ENCODE measurements at regions not wholly inside any gene's neighbourhood (a gene's known extent, or its start where the extent isn't known, plus 50 kb on each side); places are given as distances from the start of the nearest gene placed in this dataset.

- H3K4me3 ChIP-seq (ENCODE audit: low read length): no peak overlapping the region
- H3K4me2 ChIP-seq (ENCODE audit: low read length): no peak overlapping the region
- H3K9me3 ChIP-seq (replicated peaks; ENCODE audit: low read length): no peaks in the 10 kb centered on the region
- no peak overlapping the region for H3K9ac ChIP-seq (ENCODE audit: low read depth, low read length)
- H3K4me1 ChIP-seq (ENCODE audit: control insufficient read depth, insufficient read depth, low read length): peaks cover 12% of the 10 kb centered on the region
- peaks cover 45% of the 10 kb centered on the region for H3K27me3 ChIP-seq (ENCODE audit: control insufficient read depth, insufficient read depth, low read length)
- no peaks in the 10 kb centered on the region for H3K36me3 ChIP-seq (ENCODE audit: insufficient read depth, low read length)
These were observed 99.3 kb upstream of the PMEPA1 start for GRCh38 chr20:57809149-57809548.

DNA sequence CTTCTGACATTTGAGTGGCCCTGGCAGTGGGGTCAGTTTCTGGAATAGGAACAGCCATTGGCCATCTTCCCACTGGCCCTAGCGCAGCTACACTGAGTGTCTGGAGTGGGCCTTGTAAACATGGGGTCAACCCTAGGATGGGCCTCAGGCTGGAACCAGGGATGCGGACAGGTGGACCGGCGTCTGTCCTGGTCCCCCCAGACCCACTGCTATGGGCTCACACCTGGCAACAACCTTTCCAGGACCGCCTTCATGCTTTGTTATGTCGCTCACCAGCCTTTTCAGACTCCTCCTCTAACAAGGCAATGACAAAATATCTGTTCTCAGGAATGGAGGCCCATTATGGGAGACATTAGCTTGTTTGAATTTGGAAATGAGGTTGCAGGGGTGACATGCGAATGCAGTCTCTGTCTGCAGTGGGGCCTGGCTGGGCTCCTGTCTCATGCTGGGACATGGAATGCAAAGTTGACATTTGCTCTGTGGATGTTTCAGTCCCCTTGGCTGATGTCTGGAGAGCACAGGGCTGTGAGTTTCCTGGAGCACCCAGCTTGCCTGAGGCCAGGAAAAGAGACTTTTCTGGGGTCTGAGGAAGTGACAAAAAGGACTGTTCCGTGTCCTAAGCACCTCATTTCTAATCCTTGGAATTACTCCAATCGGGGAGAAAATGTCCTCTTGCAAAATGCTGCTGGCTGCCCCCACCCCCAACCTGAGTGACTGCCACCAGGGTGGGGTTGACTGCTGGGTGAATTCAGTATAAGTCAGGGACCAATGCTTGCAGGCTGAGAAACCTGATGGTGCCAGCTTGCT, 98.7 kb upstream of the PMEPA1 start:
- H3K36me3 ChIP-seq (ENCODE audit: insufficient read depth, low read length): no peaks in the 10 kb centered on the region
- peaks cover 50% of the 10 kb centered on the region for H3K27me3 ChIP-seq (ENCODE audit: control insufficient read depth, insufficient read depth, low read length)
- H3K4me3 ChIP-seq (ENCODE audit: low read length): no peak overlapping the region
- peaks cover 12% of the 10 kb centered on the region for H3K4me1 ChIP-seq (ENCODE audit: control insufficient read depth, insufficient read depth, low read length)
- H3K9me3 ChIP-seq (replicated peaks; ENCODE audit: low read length): no peaks in the 10 kb centered on the region
- H3K9ac ChIP-seq (ENCODE audit: low read depth, low read length): no peak overlapping the region
- H3K4me2 ChIP-seq (ENCODE audit: low read length): no peak overlapping the region

DNA sequence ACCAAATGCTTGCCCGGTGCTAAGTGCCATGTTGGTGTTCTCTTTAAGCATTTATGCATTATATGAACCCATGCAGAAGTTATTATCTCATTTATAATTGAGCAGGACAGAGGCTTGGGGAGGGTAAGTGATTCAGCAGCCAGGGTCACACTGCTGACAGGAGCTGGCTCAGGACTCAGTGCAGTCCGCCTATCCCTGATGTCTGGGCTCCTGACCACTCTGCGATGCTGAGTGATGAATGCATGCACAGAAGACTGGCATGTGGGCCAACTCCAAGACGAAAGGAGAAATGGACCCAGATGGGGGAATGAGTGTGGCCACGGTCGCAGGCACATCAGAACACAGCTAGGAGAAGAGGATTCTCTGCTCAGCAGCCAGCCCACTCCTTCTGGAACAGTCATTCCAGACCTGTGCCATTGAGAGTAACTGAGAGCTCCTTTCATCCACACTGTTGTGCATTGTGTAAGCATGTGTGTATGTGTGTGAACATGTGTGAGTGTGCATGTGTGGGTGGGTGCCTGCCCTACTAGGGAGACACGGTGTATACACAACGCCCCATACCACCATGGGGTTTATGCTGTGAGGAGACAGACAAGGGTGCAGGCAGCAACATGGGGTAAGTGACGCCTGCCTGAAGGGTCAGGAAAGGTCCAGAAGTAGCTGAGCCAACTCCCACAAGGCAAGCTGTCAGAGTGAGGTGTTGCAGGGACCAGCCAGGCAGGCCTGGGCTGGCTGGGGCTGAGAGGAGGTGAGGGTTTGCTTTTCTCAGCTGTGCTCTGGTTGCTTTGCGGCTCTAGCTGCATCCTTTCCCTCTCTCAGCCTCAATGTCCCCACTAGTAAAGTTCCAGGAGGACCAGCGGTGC, 97.8 kb upstream of the PMEPA1 start:
- peaks cover 12% of the 10 kb centered on the region for H3K4me1 ChIP-seq (ENCODE audit: control insufficient read depth, insufficient read depth, low read length)
- H3K36me3 ChIP-seq (ENCODE audit: insufficient read depth, low read length): no peaks in the 10 kb centered on the region
- no peaks in the 10 kb centered on the region for H3K9me3 ChIP-seq (replicated peaks; ENCODE audit: low read length)
- peaks cover 53% of the 10 kb centered on the region for H3K27me3 ChIP-seq (ENCODE audit: control insufficient read depth, insufficient read depth, low read length)
- no peak overlapping the region for H3K4me2 ChIP-seq (ENCODE audit: low read length)
- no peak overlapping the region for H3K4me3 ChIP-seq (ENCODE audit: low read length)
- no peak overlapping the region for H3K9ac ChIP-seq (ENCODE audit: low read depth, low read length)

DNA sequence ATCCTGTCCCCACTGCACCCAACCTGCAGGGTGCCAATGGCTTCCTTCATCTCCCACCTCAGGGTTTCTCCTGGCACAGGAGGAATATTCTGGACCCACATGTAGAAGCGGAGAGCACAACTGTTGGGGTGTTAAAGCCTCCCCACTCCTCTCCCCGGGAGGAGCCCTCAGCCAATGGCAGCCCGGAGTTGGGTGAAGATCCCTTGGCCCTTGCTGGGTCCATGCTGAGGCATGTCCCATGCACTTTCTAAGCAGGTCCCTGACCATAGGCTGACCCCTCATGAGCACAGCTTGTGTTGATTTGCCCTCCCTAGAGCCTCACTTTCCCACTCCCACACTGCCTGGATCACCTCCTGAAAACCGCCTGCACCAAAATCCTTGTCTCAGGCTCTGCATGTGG, 97.2 kb upstream of the PMEPA1 start:
- H3K4me2 ChIP-seq (ENCODE audit: low read length): no peak overlapping the region
- no peak overlapping the region for H3K9ac ChIP-seq (ENCODE audit: low read depth, low read length)
- no peaks in the 10 kb centered on the region for H3K36me3 ChIP-seq (ENCODE audit: insufficient read depth, low read length)
- H3K9me3 ChIP-seq (replicated peaks; ENCODE audit: low read length): no peaks in the 10 kb centered on the region
- peaks cover 12% of the 10 kb centered on the region for H3K4me1 ChIP-seq (ENCODE audit: control insufficient read depth, insufficient read depth, low read length)
- peaks cover 53% of the 10 kb centered on the region for H3K27me3 ChIP-seq (ENCODE audit: control insufficient read depth, insufficient read depth, low read length)
- H3K4me3 ChIP-seq (ENCODE audit: low read length): no peak overlapping the region

GRCh38 chr20:57806476-57806875, 96.7 kb upstream of the PMEPA1 start:
- Histone ChIP-seq H3K4me3 (ENCODE audit: low read length) (no peak overlapping the region), H3K4me2 (ENCODE audit: low read length) (no peak overlapping the region), H3K4me1 (ENCODE audit: control insufficient read depth, insufficient read depth, low read length) (peaks cover 12% of the 10 kb centered on the region), H3K36me3 (ENCODE audit: insufficient read depth, low read length) (no peaks in the 10 kb centered on the region), H3K9ac (ENCODE audit: low read depth, low read length) (no peak overlapping the region), H3K9me3 (replicated peaks; ENCODE audit: low read length) (no peaks in the 10 kb centered on the region), H3K27me3 (ENCODE audit: control insufficient read depth, insufficient read depth, low read length) (peaks cover 52% of the 10 kb centered on the region)

- Histone ChIP-seq H3K4me3 (ENCODE audit: low read length) (no peak overlapping the region), H3K9me3 (replicated peaks; ENCODE audit: low read length) (no peaks in the 10 kb centered on the region), H3K36me3 (ENCODE audit: insufficient read depth, low read length) (no peaks in the 10 kb centered on the region), H3K4me2 (ENCODE audit: low read length) (no peak overlapping the region), H3K4me1 (ENCODE audit: control insufficient read depth, insufficient read depth, low read length) (peaks cover 7% of the 10 kb centered on the region), H3K27me3 (ENCODE audit: control insufficient read depth, insufficient read depth, low read length) (peaks cover 50% of the 10 kb centered on the region), H3K9ac (ENCODE audit: low read depth, low read length) (no peak overlapping the region)
These were observed 95.9 kb upstream of the PMEPA1 start for GRCh38 chr20:57805747-57806146.

- peaks cover under 1% of the 10 kb centered on the region for H3K4me1 ChIP-seq (ENCODE audit: control insufficient read depth, insufficient read depth, low read length)
- H3K36me3 ChIP-seq (ENCODE audit: insufficient read depth, low read length): no peaks in the 10 kb centered on the region
- no peak overlapping the region for H3K9ac ChIP-seq (ENCODE audit: low read depth, low read length)
- no peak overlapping the region for H3K4me3 ChIP-seq (ENCODE audit: low read length)
- peaks cover 42% of the 10 kb centered on the region for H3K27me3 ChIP-seq (ENCODE audit: control insufficient read depth, insufficient read depth, low read length)
- no peaks in the 10 kb centered on the region for H3K9me3 ChIP-seq (replicated peaks; ENCODE audit: low read length)
- H3K4me2 ChIP-seq (ENCODE audit: low read length): no peak overlapping the region
These were observed 94.8 kb upstream of the PMEPA1 start for GRCh38 chr20:57804470-57805250.

DNA sequence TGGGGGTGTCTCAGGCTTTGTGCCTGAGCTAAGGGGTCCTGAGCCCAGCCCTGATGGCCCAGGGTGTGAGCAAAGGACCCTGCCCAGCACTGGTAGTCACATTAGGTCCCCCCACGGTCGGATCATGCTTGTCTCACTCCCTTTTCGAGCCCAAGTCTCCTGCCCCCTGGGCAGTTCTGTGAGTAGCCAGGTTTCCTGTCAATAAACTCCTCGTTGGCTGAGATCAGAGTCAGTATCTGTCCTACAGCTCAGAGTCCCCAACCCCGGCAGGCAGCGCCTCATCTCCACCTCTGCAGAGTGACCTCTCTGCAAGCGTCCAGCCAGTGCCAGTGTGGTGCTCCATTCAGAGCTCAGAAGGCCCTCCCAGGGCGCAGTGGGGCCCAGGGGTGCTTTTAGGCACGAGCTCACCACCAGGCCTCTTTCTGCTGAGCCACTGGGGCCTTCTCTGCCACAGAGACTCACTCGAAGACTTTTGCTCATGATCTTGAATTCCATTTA, 93.7 kb upstream of the PMEPA1 start:
- H3K27me3 ChIP-seq (ENCODE audit: control insufficient read depth, insufficient read depth, low read length): peaks cover 44% of the 10 kb centered on the region
- no peak overlapping the region for H3K9ac ChIP-seq (ENCODE audit: low read depth, low read length)
- H3K36me3 ChIP-seq (ENCODE audit: insufficient read depth, low read length): no peaks in the 10 kb centered on the region
- H3K4me2 ChIP-seq (ENCODE audit: low read length): no peak overlapping the region
- no peaks in the 10 kb centered on the region for H3K9me3 ChIP-seq (replicated peaks; ENCODE audit: low read length)
- no peak overlapping the region for H3K4me3 ChIP-seq (ENCODE audit: low read length)
- H3K4me1 ChIP-seq (ENCODE audit: control insufficient read depth, insufficient read depth, low read length): no peaks in the 10 kb centered on the region

GRCh38 chr20:57802765-57803507, 93.1 kb upstream of the PMEPA1 start:
- no peak overlapping the region for H3K4me2 ChIP-seq (ENCODE audit: low read length)
- no peak overlapping the region for H3K9ac ChIP-seq (ENCODE audit: low read depth, low read length)
- no peaks in the 10 kb centered on the region for H3K9me3 ChIP-seq (replicated peaks; ENCODE audit: low read length)
- H3K36me3 ChIP-seq (ENCODE audit: insufficient read depth, low read length): no peaks in the 10 kb centered on the region
- peaks cover 48% of the 10 kb centered on the region for H3K27me3 ChIP-seq (ENCODE audit: control insufficient read depth, insufficient read depth, low read length)
- no peak overlapping the region for H3K4me3 ChIP-seq (ENCODE audit: low read length)
- no peaks in the 10 kb centered on the region for H3K4me1 ChIP-seq (ENCODE audit: control insufficient read depth, insufficient read depth, low read length)

DNA sequence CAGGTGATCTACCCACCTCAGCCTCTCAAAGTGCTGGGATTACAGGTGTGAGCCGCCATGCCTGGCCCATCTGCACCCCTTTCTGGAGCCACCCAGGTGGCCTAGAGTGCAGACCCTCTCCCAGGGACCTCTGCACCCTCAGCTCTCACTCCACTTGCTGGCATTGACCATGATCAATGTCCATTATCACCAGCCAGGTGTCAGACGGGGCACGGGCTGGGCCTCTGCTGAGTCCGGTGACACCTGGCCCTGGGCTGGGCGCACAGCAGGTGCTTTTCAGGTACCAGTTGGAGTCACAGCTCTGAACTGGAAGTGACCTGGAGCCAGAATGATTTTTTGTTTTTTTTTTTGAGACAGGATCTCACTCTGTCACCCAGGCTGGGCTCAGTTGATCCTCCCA, 91.8 kb upstream of the PMEPA1 start:
- H3K4me1 ChIP-seq (ENCODE audit: control insufficient read depth, insufficient read depth, low read length): no peaks in the 10 kb centered on the region
- H3K9me3 ChIP-seq (replicated peaks; ENCODE audit: low read length): no peaks in the 10 kb centered on the region
- peaks cover 38% of the 10 kb centered on the region for H3K27me3 ChIP-seq (ENCODE audit: control insufficient read depth, insufficient read depth, low read length)
- H3K36me3 ChIP-seq (ENCODE audit: insufficient read depth, low read length): no peaks in the 10 kb centered on the region
- H3K9ac ChIP-seq (ENCODE audit: low read depth, low read length): no peak overlapping the region
- no peak overlapping the region for H3K4me2 ChIP-seq (ENCODE audit: low read length)
- H3K4me3 ChIP-seq (ENCODE audit: low read length): no peak overlapping the region
